ENCODE measurements at regions not wholly inside any gene's neighbourhood (a gene's known extent, or its start where the extent isn't known, plus 50 kb on each side); places are given as distances from the start of the nearest gene placed in this dataset.

GRCh38 chr12:19829100-19829853 lies 390.0 kb downstream of the AEBP2 start:
- DNase-seq, result no peak
- Mint-ChIP-seq H3K27me3 (ENCODE audit: low read depth) (no peaks in the 10 kb centered on the region), H3K4me3 (no peak overlapping the region), H3K27ac (no peak overlapping the region), H3K4me1 (ENCODE audit: low read depth) (peaks cover 15% of the 10 kb centered on the region), H3K36me3 (ENCODE audit: low read depth) (no peaks in the 10 kb centered on the region), H3K9me3 (ENCODE audit: insufficient read depth) (peaks cover 16% of the 10 kb centered on the region)
- POLR2A ChIA-PET, result no interaction called here
- CTCF ChIA-PET, result interaction anchor here (0.9 kb wide), 1 partner anchor 72 kb away, joined by 3 read pairs; no protein-coding TSS in a partner anchor
- ATAC-seq, result no peak

GRCh38 chr12:19830446-19830845 lies 391.2 kb downstream of the AEBP2 start:
- ATAC-seq (no peak), DNase-seq (no peak)
- ChIA-PET CTCF (interaction anchor here (0.9 kb wide), 1 partner anchor 73 kb away, joined by 3 read pairs; no protein-coding TSS in a partner anchor), POLR2A (no interaction called here)
- peaks cover 5% of the 10 kb centered on the region for H3K9me3 Mint-ChIP-seq (ENCODE audit: insufficient read depth)
- peaks cover 18% of the 10 kb centered on the region for H3K4me1 Mint-ChIP-seq (ENCODE audit: low read depth)
- no peaks in the 10 kb centered on the region for H3K27me3 Mint-ChIP-seq (ENCODE audit: low read depth)
- H3K36me3 Mint-ChIP-seq (ENCODE audit: low read depth), result no peaks in the 10 kb centered on the region
- H3K27ac Mint-ChIP-seq, result no peak overlapping the region
- no peak overlapping the region for H3K4me3 Mint-ChIP-seq

- H3K4me1 Mint-ChIP-seq (ENCODE audit: low read depth), result peaks cover 16% of the 10 kb centered on the region
- CTCF ChIA-PET, result interaction anchor here (0.6 to 1.8 kb wide), 2 partner anchors 76 to 262 kb away, joined by 3 to 7 read pairs; no protein-coding TSS in a partner anchor
- peak overlapping the region; percentile 16 for H3K27ac Mint-ChIP-seq
- no peaks in the 10 kb centered on the region for H3K9me3 Mint-ChIP-seq (ENCODE audit: insufficient read depth)
- H3K27me3 Mint-ChIP-seq (ENCODE audit: low read depth), result peaks cover 3% of the 10 kb centered on the region
- peak; percentile 45 for DNase-seq
- POLR2A ChIA-PET, result no interaction called here
- H3K36me3 Mint-ChIP-seq (ENCODE audit: low read depth), result no peaks in the 10 kb centered on the region
- H3K4me3 Mint-ChIP-seq, result no peak overlapping the region
- ATAC-seq, result peak; percentile 74
These were observed 394.6 kb downstream of the AEBP2 start for GRCh38 chr12:19833775-19834501.

- no peak for ATAC-seq
- peaks cover 3% of the 10 kb centered on the region for H3K27me3 Mint-ChIP-seq (ENCODE audit: low read depth)
- no peak overlapping the region for H3K27ac Mint-ChIP-seq
- H3K4me3 Mint-ChIP-seq, result no peak overlapping the region
- CTCF ChIA-PET, result interaction anchor here (0.8 to 1.8 kb wide), 2 partner anchors 77 to 95 kb away, joined by 3 to 7 read pairs; no protein-coding TSS in a partner anchor
- H3K4me1 Mint-ChIP-seq (ENCODE audit: low read depth), result peaks cover 15% of the 10 kb centered on the region
- H3K36me3 Mint-ChIP-seq (ENCODE audit: low read depth), result no peaks in the 10 kb centered on the region
- H3K9me3 Mint-ChIP-seq (ENCODE audit: insufficient read depth), result no peaks in the 10 kb centered on the region
- DNase-seq, result no peak
- POLR2A ChIA-PET, result no interaction called here
These were observed 395.3 kb downstream of the AEBP2 start for GRCh38 chr12:19834592-19834991.

- Mint-ChIP-seq H3K4me3 (no peak overlapping the region), H3K9me3 (ENCODE audit: insufficient read depth) (no peaks in the 10 kb centered on the region)
These were observed 396.8 kb downstream of the AEBP2 start for GRCh38 chr12:19836056-19836455.

GRCh38 chr12:19836456-19836855 lies 397.2 kb downstream of the AEBP2 start:
- no peaks in the 10 kb centered on the region for H3K36me3 Mint-ChIP-seq (ENCODE audit: low read depth)
- peaks cover 3% of the 10 kb centered on the region for H3K27me3 Mint-ChIP-seq (ENCODE audit: low read depth)
- POLR2A ChIA-PET, result no interaction called here
- CTCF ChIA-PET, result no interaction called here
- DNase-seq (no peak), ATAC-seq (no peak)
- no peak overlapping the region for H3K27ac Mint-ChIP-seq
- no peak overlapping the region for H3K4me3 Mint-ChIP-seq
- no peaks in the 10 kb centered on the region for H3K9me3 Mint-ChIP-seq (ENCODE audit: insufficient read depth)
- H3K4me1 Mint-ChIP-seq (ENCODE audit: low read depth), result peaks cover 8% of the 10 kb centered on the region

More at GRCh38 chr12:19836056-19836455, 396.8 kb downstream of the AEBP2 start:
- POLR2A ChIA-PET, result no interaction called here
- H3K27me3 Mint-ChIP-seq (ENCODE audit: low read depth), result peaks cover 3% of the 10 kb centered on the region
- DNase-seq (no peak), ATAC-seq (no peak)
- H3K36me3 Mint-ChIP-seq (ENCODE audit: low read depth), result no peaks in the 10 kb centered on the region
- H3K27ac Mint-ChIP-seq, result no peak overlapping the region
- CTCF ChIA-PET, result interaction anchor here (1.8 kb wide), 1 partner anchor 78 kb away, joined by 7 read pairs; no protein-coding TSS in a partner anchor
- peaks cover 8% of the 10 kb centered on the region for H3K4me1 Mint-ChIP-seq (ENCODE audit: low read depth)

GRCh38 chr12:19837543-19837942 lies 398.3 kb downstream of the AEBP2 start:
- peaks cover 3% of the 10 kb centered on the region for H3K27me3 Mint-ChIP-seq (ENCODE audit: low read depth)
- no peak overlapping the region for H3K4me3 Mint-ChIP-seq
- ChIA-PET CTCF (no interaction called here), POLR2A (no interaction called here)
- DNase-seq (no peak), ATAC-seq (no peak)
- no peak overlapping the region for H3K27ac Mint-ChIP-seq
- no peaks in the 10 kb centered on the region for H3K36me3 Mint-ChIP-seq (ENCODE audit: low read depth)
- H3K4me1 Mint-ChIP-seq (ENCODE audit: low read depth), result peaks cover 8% of the 10 kb centered on the region
- H3K9me3 Mint-ChIP-seq (ENCODE audit: insufficient read depth), result no peaks in the 10 kb centered on the region

GRCh38 chr12:19841451-19841850 lies 402.2 kb downstream of the AEBP2 start:
- H3K27ac Mint-ChIP-seq, result no peak overlapping the region
- no peaks in the 10 kb centered on the region for H3K4me1 Mint-ChIP-seq (ENCODE audit: low read depth)
- H3K27me3 Mint-ChIP-seq (ENCODE audit: low read depth), result peaks cover 3% of the 10 kb centered on the region
- ATAC-seq (no peak), DNase-seq (no peak)
- ChIA-PET POLR2A (no interaction called here), CTCF (no interaction called here)
- H3K9me3 Mint-ChIP-seq (ENCODE audit: insufficient read depth), result peaks cover 3% of the 10 kb centered on the region
- H3K4me3 Mint-ChIP-seq, result no peak overlapping the region
- no peaks in the 10 kb centered on the region for H3K36me3 Mint-ChIP-seq (ENCODE audit: low read depth)

- Mint-ChIP-seq H3K27ac (no peak overlapping the region), H3K36me3 (ENCODE audit: low read depth) (no peaks in the 10 kb centered on the region), H3K27me3 (ENCODE audit: low read depth) (peaks cover 3% of the 10 kb centered on the region), H3K4me3 (no peak overlapping the region), H3K9me3 (ENCODE audit: insufficient read depth) (peaks cover 5% of the 10 kb centered on the region), H3K4me1 (ENCODE audit: low read depth) (no peaks in the 10 kb centered on the region)
- no peak for ATAC-seq
- no peak for DNase-seq
- ChIA-PET CTCF (no interaction called here), POLR2A (interaction anchor here (0.5 kb wide), 1 partner anchor 111 kb away, joined by 3 read pairs; no protein-coding TSS in a partner anchor)
These were observed 402.8 kb downstream of the AEBP2 start for GRCh38 chr12:19842116-19842515.

GRCh38 chr12:19844224-19844623 lies 404.9 kb downstream of the AEBP2 start:
- CTCF ChIA-PET, result no interaction called here
- Mint-ChIP-seq H3K9me3 (ENCODE audit: insufficient read depth) (peaks cover 5% of the 10 kb centered on the region), H3K36me3 (ENCODE audit: low read depth) (no peaks in the 10 kb centered on the region), H3K27me3 (ENCODE audit: low read depth) (no peaks in the 10 kb centered on the region), H3K4me1 (ENCODE audit: low read depth) (no peaks in the 10 kb centered on the region), H3K4me3 (no peak overlapping the region), H3K27ac (no peak overlapping the region)
- POLR2A ChIA-PET, result no interaction called here
- ATAC-seq, result no peak
- no peak for DNase-seq

GRCh38 chr12:19846574-19846973 lies 407.3 kb downstream of the AEBP2 start:
- H3K27me3 Mint-ChIP-seq (ENCODE audit: low read depth), result no peaks in the 10 kb centered on the region
- H3K4me1 Mint-ChIP-seq (ENCODE audit: low read depth), result no peaks in the 10 kb centered on the region
- no peak overlapping the region for H3K27ac Mint-ChIP-seq
- CTCF ChIA-PET, result no interaction called here
- POLR2A ChIA-PET, result no interaction called here
- no peak overlapping the region for H3K4me3 Mint-ChIP-seq
- ATAC-seq (no peak), DNase-seq (no peak)
- H3K36me3 Mint-ChIP-seq (ENCODE audit: low read depth), result no peaks in the 10 kb centered on the region
- peaks cover 5% of the 10 kb centered on the region for H3K9me3 Mint-ChIP-seq (ENCODE audit: insufficient read depth)

GRCh38 chr12:19847294-19848059 lies 408.2 kb downstream of the AEBP2 start:
- ChIA-PET CTCF (no interaction called here), POLR2A (no interaction called here)
- DNase-seq, result no peak
- Mint-ChIP-seq H3K27me3 (ENCODE audit: low read depth) (no peaks in the 10 kb centered on the region), H3K4me1 (ENCODE audit: low read depth) (no peaks in the 10 kb centered on the region), H3K4me3 (no peak overlapping the region), H3K9me3 (ENCODE audit: insufficient read depth) (peaks cover 5% of the 10 kb centered on the region), H3K36me3 (ENCODE audit: low read depth) (no peaks in the 10 kb centered on the region), H3K27ac (no peak overlapping the region)
- ATAC-seq, result no peak

Data from activated CD8-positive, alpha-beta T cell treated with anti-CD3 and anti-CD28 coated beads, Interleukin-2, amount 10 ng/mL, durations not matched to agents 7 days and 5 days (primary cell).